Body of pancreas (tissue), 4 donors: ENCODE measurements at regions not wholly inside any gene's neighbourhood (a gene's known extent, or its start where the extent isn't known, plus 50 kb on each side); places are given as distances from the start of the nearest gene placed in this dataset.

ENCODE experiments used
- ATAC-seq: fragments of 150-250 bp; one replicate; pipeline ENCODE4 v1.9.1; 2016
- DNase-seq, 4 donors: peaks; one replicate each; pipeline ENCODE4 v3.0.0-alpha.2; 2019
- H3K27ac ChIP-seq, 4 donors: fragments of 200-600 bp; sonication (generic); 1 replicate in 3 of 4; 2 replicates in 1 of 4; pipeline versions ENCODE4 v1.5.1 to v1.6.1; 2016 to 2019; ENCODE audit warnings: mild to moderate bottlenecking in 1 of 4, mixed read lengths in 1 of 4, moderate library complexity in 1 of 4
- H3K27me3 ChIP-seq, 2 donors: fragments of 200-600 bp; sonication (generic); one replicate each; pipeline ENCODE4 v1.6.0; 2016; ENCODE audit warnings: mild to moderate bottlenecking in 1 of 2
- H3K36me3 ChIP-seq, 2 donors: fragments of 200-600 bp; sonication (generic); replicated peaks in 1 of 2; 2 replicates each; pipeline ENCODE4 v1.5.1; 2016; ENCODE audit warnings: low read depth in 2 of 2; ENCODE audit not compliant: insufficient read depth in 1 of 2
- H3K4me1 ChIP-seq: fragments of 200-600 bp; sonication (generic); one replicate; pipeline ENCODE4 v1.6.0; 2016
- H3K4me3 ChIP-seq, 2 donors: fragments of 200-600 bp; sonication (generic); 1 replicate in 1 of 2; 2 replicates in 1 of 2; pipeline ENCODE4 v1.5.1; 2016 to 2019
- H3K9me3 ChIP-seq, 3 donors: fragments of 200-600 bp; sonication (generic); 1 replicate in 2 of 3; 2 replicates in 1 of 3; pipeline ENCODE4 v1.5.1; 2016
- POLR2A ChIP-seq, 3 donors: fragments of 450-650 bp; IDR thresholded peaks; one replicate each; pipeline ENCODE4 v1.6.1; 2016; ENCODE audit warnings: antibody characterized with exemption in 3 of 3, mild to moderate bottlenecking in 2 of 3
- WGBS, 2 donors: methylation state at CpG; one replicate each; pipeline ENCODE4 v1.1.5; 2017; 5-methylcytosine and 5-hydroxymethylcytosine counted together
- intact Hi-C: fragments of 100-400 bp; cut with DNase I; formaldehyde crosslinking; loops from one replicate; pipeline ENCODE4 v1.15.1; 2023
- TF ChIP-seq, protein P1 (sequence below), 7 experiments: fragments of 450-650 bp in 4 of 7; fragments of 200-600 bp in 3 of 7; sonication (generic) in 3 of 7; IDR thresholded peaks; one replicate each; pipeline ENCODE4 v1.5.1; 2016 to 2019; ENCODE audit warnings: antibody characterized with exemption in 7 of 7

DNA sequence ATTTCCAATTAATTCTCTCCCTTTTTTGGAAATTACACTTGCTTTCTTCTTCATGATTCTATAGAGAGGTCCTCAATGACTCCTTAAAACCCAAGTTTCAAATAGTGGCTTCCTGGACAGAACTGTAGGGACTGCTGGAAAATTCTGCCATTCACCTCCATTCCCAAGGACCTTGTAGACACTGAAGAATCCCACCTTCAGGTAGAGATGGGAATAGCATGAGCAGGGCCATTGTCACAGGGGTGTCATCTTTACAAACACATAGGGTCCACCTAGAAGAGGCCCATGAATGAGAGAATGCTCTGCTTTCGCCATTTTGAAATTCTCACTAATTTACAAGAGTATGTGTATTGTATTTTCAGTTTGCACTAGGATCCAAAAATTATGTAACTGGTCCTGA lies 701.7 kb upstream of the CELF2 start:
- no peak for ATAC-seq
- H3K9me3 ChIP-seq = no peaks in the 10 kb centered on the region
- no peaks in the 10 kb centered on the region for H3K36me3 ChIP-seq
- DNase-seq = no peak
- no peak overlapping the region for H3K4me3 ChIP-seq
- H3K27me3 ChIP-seq = no peaks in the 10 kb centered on the region
- H3K27ac ChIP-seq = no peak overlapping the region
- H3K4me1 ChIP-seq = peaks cover 8% of the 10 kb centered on the region
- intact Hi-C loops = no loop called here
- no peak for TF ChIP-seq POLR2A (IDR thresholded peaks at IDR 0.05)
- TF ChIP-seq, protein P1, sequence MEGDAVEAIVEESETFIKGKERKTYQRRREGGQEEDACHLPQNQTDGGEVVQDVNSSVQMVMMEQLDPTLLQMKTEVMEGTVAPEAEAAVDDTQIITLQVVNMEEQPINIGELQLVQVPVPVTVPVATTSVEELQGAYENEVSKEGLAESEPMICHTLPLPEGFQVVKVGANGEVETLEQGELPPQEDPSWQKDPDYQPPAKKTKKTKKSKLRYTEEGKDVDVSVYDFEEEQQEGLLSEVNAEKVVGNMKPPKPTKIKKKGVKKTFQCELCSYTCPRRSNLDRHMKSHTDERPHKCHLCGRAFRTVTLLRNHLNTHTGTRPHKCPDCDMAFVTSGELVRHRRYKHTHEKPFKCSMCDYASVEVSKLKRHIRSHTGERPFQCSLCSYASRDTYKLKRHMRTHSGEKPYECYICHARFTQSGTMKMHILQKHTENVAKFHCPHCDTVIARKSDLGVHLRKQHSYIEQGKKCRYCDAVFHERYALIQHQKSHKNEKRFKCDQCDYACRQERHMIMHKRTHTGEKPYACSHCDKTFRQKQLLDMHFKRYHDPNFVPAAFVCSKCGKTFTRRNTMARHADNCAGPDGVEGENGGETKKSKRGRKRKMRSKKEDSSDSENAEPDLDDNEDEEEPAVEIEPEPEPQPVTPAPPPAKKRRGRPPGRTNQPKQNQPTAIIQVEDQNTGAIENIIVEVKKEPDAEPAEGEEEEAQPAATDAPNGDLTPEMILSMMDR (IDR thresholded peaks at IDR 0.05) = no peak
- 79 to 80% methylated on average over 1 of the region's 1 CpG for WGBS, 2 donors

DNA sequence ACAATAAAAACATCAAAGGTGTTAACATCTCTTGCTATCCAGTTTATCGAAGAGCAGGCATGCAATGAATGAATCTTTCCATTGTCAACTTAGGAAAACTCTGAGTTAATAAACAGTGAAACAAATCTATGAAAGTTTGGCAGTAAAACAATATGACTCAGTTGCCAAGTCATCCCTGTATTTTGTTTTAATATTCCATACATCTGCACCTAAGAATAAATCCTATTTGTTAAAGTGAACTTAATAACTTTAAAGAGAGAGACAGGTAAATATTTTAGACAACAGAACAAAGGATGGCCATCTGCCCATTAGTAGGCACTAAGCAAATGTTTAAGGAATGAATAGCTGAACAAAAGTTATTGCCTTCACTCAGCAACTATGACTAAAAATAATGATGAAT lies 700.5 kb upstream of the CELF2 start:
- Histone ChIP-seq H3K9me3 (no peaks in the 10 kb centered on the region), H3K4me3 (no peak overlapping the region), H3K27me3 (no peaks in the 10 kb centered on the region), H3K36me3 (no peaks in the 10 kb centered on the region), H3K27ac (no peak overlapping the region), H3K4me1 (peaks cover 8% of the 10 kb centered on the region)
- WGBS, 2 donors = 21 to 32% methylated on average over 1 of the region's 1 CpG
- DNase-seq (no peak), ATAC-seq (no peak)
- TF ChIP-seq POLR2A (IDR thresholded peaks at IDR 0.05) = no peak
- TF ChIP-seq, protein P1 (IDR thresholded peaks at IDR 0.05) = no peak
- intact Hi-C loops = no loop called here

DNA sequence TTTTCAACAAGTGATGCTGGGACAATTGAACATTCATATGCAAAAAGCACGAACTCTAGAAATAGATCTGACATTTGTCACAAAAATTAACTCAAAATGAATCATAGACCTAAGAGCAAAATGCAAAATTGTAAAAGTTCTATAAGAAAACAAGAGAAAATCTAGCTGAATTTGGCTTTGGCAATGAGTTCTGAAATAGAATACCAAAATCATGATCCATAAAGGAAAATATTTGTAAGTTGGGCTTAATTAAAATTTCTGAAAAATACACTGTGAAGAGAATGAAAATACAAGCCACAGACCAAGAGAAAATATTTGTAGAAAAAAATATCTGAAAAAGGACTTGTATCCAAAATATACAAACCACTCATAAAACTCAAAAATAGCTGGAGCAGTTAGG lies 698.8 kb upstream of the CELF2 start:
- Histone ChIP-seq H3K4me3 (no peak overlapping the region), H3K27ac (no peak overlapping the region), H3K4me1 (no peaks in the 10 kb centered on the region), H3K27me3 (no peaks in the 10 kb centered on the region), H3K9me3 (no peaks in the 10 kb centered on the region), H3K36me3 (no peaks in the 10 kb centered on the region)
- 57 to 65% methylated on average over 1 of the region's 1 CpG for WGBS, 2 donors
- DNase-seq (no peak), ATAC-seq (no peak)
- TF ChIP-seq, protein P1 (IDR thresholded peaks at IDR 0.05) = no peak
- no peak for TF ChIP-seq POLR2A (IDR thresholded peaks at IDR 0.05)
- intact Hi-C loops = no loop called here

GRCh38 chr10:10320956-10321355 lies 696.7 kb upstream of the CELF2 start:
- Histone ChIP-seq H3K36me3 (no peaks in the 10 kb centered on the region), H3K4me1 (no peaks in the 10 kb centered on the region), H3K27me3 (no peaks in the 10 kb centered on the region), H3K4me3 (no peak overlapping the region), H3K9me3 (no peaks in the 10 kb centered on the region), H3K27ac (no peak overlapping the region)
- no peak for TF ChIP-seq POLR2A (IDR thresholded peaks at IDR 0.05)
- TF ChIP-seq, protein P1 (IDR thresholded peaks at IDR 0.05) = no peak
- no peak for DNase-seq
- 49 to 52% methylated on average over 3 of the region's 3 CpGs for WGBS, 2 donors
- no peak for ATAC-seq
- intact Hi-C loops = no loop called here

DNA sequence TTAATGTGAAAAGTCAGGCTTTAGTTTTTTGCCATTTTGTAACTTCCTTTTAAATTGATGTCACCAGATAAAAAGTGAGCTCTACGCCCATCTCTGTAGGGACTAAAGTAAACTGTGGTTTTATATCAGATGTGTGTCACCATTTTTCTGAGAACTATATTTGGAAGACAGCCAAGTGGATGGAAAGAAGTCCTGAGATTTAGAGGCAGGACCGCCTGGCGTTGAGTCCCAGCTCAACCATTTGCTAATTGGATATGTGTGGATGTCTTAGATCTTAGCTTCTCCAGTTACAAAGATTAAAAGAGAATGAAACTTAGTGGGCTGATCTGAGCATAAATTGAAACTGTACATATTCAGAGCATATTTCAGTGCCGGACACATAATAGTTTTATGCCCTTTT lies 691.6 kb upstream of the CELF2 start:
- intact Hi-C loops = no loop called here
- H3K36me3 ChIP-seq = no peaks in the 10 kb centered on the region
- no peak overlapping the region for H3K4me3 ChIP-seq
- H3K27me3 ChIP-seq = no peaks in the 10 kb centered on the region
- no peaks in the 10 kb centered on the region for H3K4me1 ChIP-seq
- WGBS, 2 donors = 66% methylated on average over 4 of the region's 4 CpGs
- no peaks in the 10 kb centered on the region for H3K9me3 ChIP-seq
- ATAC-seq (no peak), DNase-seq (no peak)
- TF ChIP-seq, protein P1 (IDR thresholded peaks at IDR 0.05) = no peak
- no peak for TF ChIP-seq POLR2A (IDR thresholded peaks at IDR 0.05)
- no peak overlapping the region for H3K27ac ChIP-seq
